Inferior parietal cortex (tissue), 1 donor: ENCODE measurements at regions not wholly inside any gene's neighbourhood (a gene's known extent, or its start where the extent isn't known, plus 50 kb on each side); places are given as distances from the start of the nearest gene placed in this dataset.

Source experiments
- DNase-seq: peaks from one replicate; pipeline ENCODE4 v3.0.0-alpha.2; 2016; ENCODE audit errors: extremely low spot score

- peak; percentile 3 for DNase-seq
Measured at GRCh38 chr15:95557226-95558046, 773.1 kb upstream of the NR2F2 start.

- DNase-seq, result no peak
Measured at GRCh38 chr15:95558131-95558530, 772.4 kb upstream of the NR2F2 start.

GRCh38 chr15:95558916-95559315 lies 771.6 kb upstream of the NR2F2 start:
- no peak for DNase-seq

GRCh38 chr15:95559875-95560394 lies 770.6 kb upstream of the NR2F2 start:
- no peak for DNase-seq

- DNase-seq, result no peak
Measured at GRCh38 chr15:95561463-95561862, 769.0 kb upstream of the NR2F2 start.

- DNase-seq, result no peak
Measured at GRCh38 chr15:95563634-95564033, 766.9 kb upstream of the NR2F2 start.

- DNase-seq, result no peak
Measured at GRCh38 chr15:95565016-95565600, 765.4 kb upstream of the NR2F2 start.

GRCh38 chr15:95565690-95566089 lies 764.8 kb upstream of the NR2F2 start:
- DNase-seq, result no peak

- DNase-seq, result no peak
Measured at GRCh38 chr15:95567686-95568085, 762.8 kb upstream of the NR2F2 start.

- no peak for DNase-seq
Measured at GRCh38 chr15:95574053-95574452, 756.4 kb upstream of the NR2F2 start.

- DNase-seq, result no peak
Measured at GRCh38 chr15:95577927-95578326, 752.6 kb upstream of the NR2F2 start.

- no peak for DNase-seq
Measured at GRCh38 chr15:95580121-95580520, 750.4 kb upstream of the NR2F2 start.

- DNase-seq, result no peak
Measured at GRCh38 chr15:95581595-95581994, 748.9 kb upstream of the NR2F2 start.

- DNase-seq, result no peak
Measured at GRCh38 chr15:95584088-95584487, 746.4 kb upstream of the NR2F2 start.

GRCh38 chr15:95588056-95588455 lies 742.4 kb upstream of the NR2F2 start:
- no peak for DNase-seq

- no peak for DNase-seq
Measured at GRCh38 chr15:95590533-95591044, 739.9 kb upstream of the NR2F2 start.

- no peak for DNase-seq
Measured at GRCh38 chr15:95591270-95591669, 739.2 kb upstream of the NR2F2 start.

GRCh38 chr15:95591886-95592285 lies 738.6 kb upstream of the NR2F2 start:
- DNase-seq, result no peak

- no peak for DNase-seq
Measured at GRCh38 chr15:95594496-95594895, 736.0 kb upstream of the NR2F2 start.

- no peak for DNase-seq
Measured at GRCh38 chr15:95595759-95596158, 734.7 kb upstream of the NR2F2 start.

- no peak for DNase-seq
Measured at GRCh38 chr15:95596496-95596895, 734.0 kb upstream of the NR2F2 start.

- DNase-seq, result no peak
Measured at GRCh38 chr15:95598251-95598855, 732.1 kb upstream of the NR2F2 start.

- no peak for DNase-seq
Measured at GRCh38 chr15:95600367-95600766, 730.1 kb upstream of the NR2F2 start.
